H1 (cell line): ENCODE measurements at regions not wholly inside any gene's neighbourhood (a gene's known extent, or its start where the extent isn't known, plus 50 kb on each side); places are given as distances from the start of the nearest gene placed in this dataset.

Experiments used
- CHD1 ChIP-seq: IDR thresholded peaks from 2 replicates; pipeline ENCODE4 v1.6.1; 2012; ENCODE audit warnings: low read depth, low read length, improper control_type of control experiment
- CTCF ChIP-seq, 3 experiments: IDR thresholded peaks; 1 replicate in 2 of 3; 2 replicates in 1 of 3; pipeline versions ENCODE4 v1.5.1 to v1.6.1; 2011; ENCODE audit warnings: low read length in 3 of 3, mild to moderate bottlenecking in 3 of 3, inconsistent platforms in 2 of 3, low read depth in 1 of 3, moderate library complexity in 1 of 3; ENCODE audit not compliant: insufficient read depth in 1 of 3; ENCODE audit errors: control extremely low read depth in 1 of 3
- EZH2 ChIP-seq: fragments of 200-600 bp; sonication (generic); IDR thresholded peaks from 2 replicates; pipeline ENCODE4 v1.7.1; 2012; ENCODE audit warnings: low read depth, mild to moderate bottlenecking, moderate library complexity, low read length, inconsistent platforms; ENCODE audit not compliant: severe bottlenecking
- HDAC2 ChIP-seq, 2 experiments: fragments of 300-600 bp in 1 of 2; sonication (generic) in 1 of 2; IDR thresholded peaks; 2 replicates each; pipeline ENCODE4 v1.6.1; 2011 to 2012; ENCODE audit warnings: low read depth in 2 of 2, low read length in 2 of 2, mild to moderate bottlenecking in 2 of 2, moderate library complexity in 2 of 2, borderline replicate concordance in 1 of 2, inconsistent platforms in 1 of 2
- MAX ChIP-seq: IDR thresholded peaks from 2 replicates; pipeline ENCODE4 v1.6.1; 2012; ENCODE audit warnings: inconsistent platforms
- NRF1 ChIP-seq: IDR thresholded peaks from 2 replicates; pipeline ENCODE4 v1.6.1; 2011; ENCODE audit warnings: mild to moderate bottlenecking, low read depth, low read length, improper control_type of control experiment
- POLR2A ChIP-seq, 2 experiments: IDR thresholded peaks; 1 replicate in 1 of 2; 2 replicates in 1 of 2; pipeline ENCODE4 v1.6.1; 2011; ENCODE audit warnings: low read depth in 2 of 2, low read length in 2 of 2, mild to moderate bottlenecking in 2 of 2; ENCODE audit errors: control extremely low read depth in 1 of 2
- RAD21 ChIP-seq, 2 experiments: IDR thresholded peaks in 1 of 2; conservative IDR thresholded peaks in 1 of 2; 2 replicates each; pipeline ENCODE4 v1.6.1; 2011; ENCODE audit warnings: low read depth in 2 of 2, low read length in 2 of 2, improper control_type of control experiment in 1 of 2, inconsistent platforms in 1 of 2, mild to moderate bottlenecking in 1 of 2, moderate library complexity in 1 of 2
- RFX5 ChIP-seq: IDR thresholded peaks from 2 replicates; pipeline ENCODE4 v1.6.1; 2011; ENCODE audit warnings: low read depth, low read length, improper control_type of control experiment, borderline replicate concordance
- SP1 ChIP-seq: IDR thresholded peaks from 2 replicates; pipeline ENCODE4 v1.6.1; 2011; ENCODE audit warnings: low read depth, low read length
- TBP ChIP-seq: IDR thresholded peaks from 2 replicates; pipeline ENCODE4 v1.6.1; 2011; ENCODE audit warnings: low read depth, low read length, improper control_type of control experiment

GRCh38 chr21:18630446-18630845 lies 226.9 kb upstream of the TMPRSS15 start:
- TF ChIP-seq CTCF (IDR thresholded peaks at IDR 0.05; ENCODE audit: control extremely low read depth in 1 of 3, insufficient read depth in 1 of 3, low read depth in 1 of 3, low read length in 3 of 3) (no peak), EZH2 (no peak), RFX5 (no peak), HDAC2 (IDR thresholded peaks at IDR 0.05; ENCODE audit: borderline replicate concordance in 1 of 2, low read depth in 2 of 2, low read length in 2 of 2) (no peak), CHD1 (no peak), SP1 (no peak), RAD21 (IDR thresholded peaks at IDR 0.05 in 1 of 2, conservative IDR thresholded peaks at IDR 0.05 in 1 of 2; ENCODE audit: low read depth in 2 of 2, low read length in 2 of 2) (no peak), NRF1 (no peak), POLR2A (IDR thresholded peaks at IDR 0.05; ENCODE audit: control extremely low read depth in 1 of 2, low read depth in 2 of 2, low read length in 2 of 2) (no peak), MAX (no peak), TBP (no peak)
